GM18505 (cell line): ENCODE measurements at regions not wholly inside any gene's neighbourhood (a gene's known extent, or its start where the extent isn't known, plus 50 kb on each side); places are given as distances from the start of the nearest gene placed in this dataset.
"Not testable (repeated sequence)": the region's sequence is repeated elsewhere in the genome, so short reads cannot be mapped to it uniquely, and the experiment has no call there.

Experiments
- ATAC-seq: cut with Tn5 transposase; IDR thresholded peaks from one replicate; pipeline ENCODE4 v1.9.1; 2021; ENCODE audit not compliant: unreplicated experiment
- POLR2A ChIP-seq: IDR thresholded peaks from 4 replicates; pipeline ENCODE4 v1.6.1; 2011; ENCODE audit warnings: borderline replicate concordance; ENCODE audit not compliant: insufficient read depth, insufficient read length; ENCODE audit errors: extremely low read depth

DNA sequence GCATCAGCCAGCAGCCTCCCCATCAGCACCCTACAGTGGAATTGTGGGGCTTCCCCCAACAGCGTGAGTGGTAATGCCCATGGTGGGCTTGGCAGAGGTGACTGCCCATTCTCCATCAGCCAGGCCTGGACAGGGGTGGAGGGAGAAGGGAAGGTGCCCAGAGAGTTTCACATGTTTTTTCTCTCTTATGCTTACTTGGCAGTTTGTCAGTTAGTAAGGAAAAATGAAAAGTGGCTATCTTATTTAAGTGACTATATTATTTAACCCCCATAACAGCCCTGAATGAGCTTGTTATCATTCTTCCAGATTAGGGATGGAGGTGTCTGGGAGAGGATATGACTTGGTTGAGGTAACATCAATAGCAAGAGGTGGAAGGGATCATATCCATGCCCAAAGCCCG lies 921.7 kb downstream of the GRID1 start:
- ATAC-seq = no peak
- no peak for TF ChIP-seq POLR2A

DNA sequence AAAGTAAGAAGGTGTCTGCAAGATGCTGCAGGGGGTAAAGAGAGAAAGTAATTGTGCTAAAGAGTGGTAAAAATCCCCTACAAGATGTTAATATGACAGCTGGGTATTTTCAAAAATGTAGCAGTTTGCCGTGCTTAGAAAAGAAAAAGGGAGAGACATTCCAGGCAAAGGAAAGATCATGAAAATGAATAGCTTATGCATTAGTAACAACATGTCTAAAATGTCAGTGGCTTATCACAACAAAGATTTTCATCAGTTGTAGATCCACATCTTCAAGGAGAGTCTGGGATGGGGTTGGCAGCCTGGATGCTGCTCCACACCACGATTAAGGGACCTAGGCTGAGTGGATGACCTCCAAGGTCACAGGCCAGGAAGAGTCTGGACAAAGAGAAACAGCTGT lies 920.9 kb downstream of the GRID1 start:
- TF ChIP-seq POLR2A = no peak
- no peak for ATAC-seq

DNA sequence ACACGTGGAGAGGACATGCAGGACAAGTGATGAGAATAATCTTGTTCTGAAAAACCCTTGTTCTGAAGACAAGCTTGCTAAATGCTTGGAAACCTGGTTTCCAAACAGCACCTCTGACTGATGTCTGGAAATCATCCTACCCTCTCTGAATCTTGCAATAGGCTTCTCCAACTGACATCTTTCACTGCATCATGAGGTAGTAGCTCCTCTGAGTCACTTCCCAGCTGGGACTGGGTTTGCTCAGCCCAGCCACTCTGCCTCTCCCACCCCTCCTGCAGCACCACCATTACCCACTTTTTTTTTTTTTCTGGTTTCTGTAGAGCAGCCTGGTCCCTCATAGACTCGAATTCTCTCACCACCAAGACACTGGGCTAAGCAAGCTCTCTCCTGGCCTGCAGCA lies 919.8 kb downstream of the GRID1 start:
- no peak for TF ChIP-seq POLR2A
- ATAC-seq = no peak

DNA sequence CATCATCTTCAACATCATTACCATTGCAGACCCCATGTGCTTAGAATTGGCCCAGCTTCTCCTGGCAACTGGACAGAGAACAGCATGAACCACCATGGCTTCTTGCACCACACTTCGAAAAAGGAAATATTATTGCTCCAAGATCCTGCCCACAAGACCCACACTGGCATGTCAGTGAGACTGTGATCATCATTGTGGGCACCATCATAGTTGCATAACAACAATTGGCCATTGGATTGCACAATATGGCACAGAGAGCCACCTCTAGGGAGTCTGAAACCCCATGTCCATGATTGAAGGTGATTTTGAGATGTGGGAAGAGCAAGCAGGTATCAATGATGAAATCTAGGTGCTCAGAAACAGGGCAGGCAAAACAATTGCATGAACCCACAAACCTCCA lies 918.9 kb downstream of the GRID1 start:
- no peak for TF ChIP-seq POLR2A
- ATAC-seq = no peak

DNA sequence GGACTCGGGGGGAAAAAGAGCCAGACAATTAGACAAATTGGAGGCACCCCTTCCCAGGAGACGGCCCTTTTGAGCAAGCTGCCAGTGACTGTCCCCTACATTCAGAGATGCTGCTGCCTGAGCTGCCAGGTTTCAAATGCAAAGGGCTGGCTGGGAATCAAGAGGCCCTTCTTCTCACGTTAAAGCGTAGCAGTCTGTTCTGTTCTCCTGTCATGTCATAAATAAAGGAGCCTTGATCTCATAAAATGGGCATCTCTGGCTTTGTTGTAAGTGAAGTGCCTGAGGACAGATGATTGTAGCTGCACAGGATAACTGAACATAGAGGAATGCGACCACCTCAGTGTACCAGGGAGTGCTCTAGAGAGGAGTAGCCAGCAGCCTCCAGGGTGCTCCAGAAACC lies 917.9 kb downstream of the GRID1 start:
- TF ChIP-seq POLR2A = no peak

DNA sequence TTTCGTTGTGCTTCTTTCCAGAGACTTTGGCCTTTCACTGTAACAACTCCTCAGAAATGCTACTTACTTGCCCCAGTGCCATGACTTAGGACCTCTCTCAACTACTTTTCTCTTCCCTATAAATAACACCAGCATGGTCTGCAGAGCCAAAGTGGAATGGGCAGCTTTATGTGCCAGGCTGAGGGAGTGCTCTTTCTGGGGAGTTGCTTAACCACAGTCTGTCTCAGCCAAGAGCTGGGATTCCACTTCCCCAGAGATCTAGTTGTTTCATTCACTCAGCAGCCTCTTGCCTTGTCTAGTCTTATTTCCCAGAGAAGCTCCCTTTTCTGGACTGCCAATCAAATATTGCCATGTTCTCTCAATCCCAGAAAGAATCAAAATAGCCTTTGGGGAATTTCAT lies 912.2 kb downstream of the GRID1 start:
- TF ChIP-seq POLR2A = no peak
- ATAC-seq = no peak

More for the DNA sequence above, 917.9 kb downstream of the GRID1 start:
- ATAC-seq = no peak

DNA sequence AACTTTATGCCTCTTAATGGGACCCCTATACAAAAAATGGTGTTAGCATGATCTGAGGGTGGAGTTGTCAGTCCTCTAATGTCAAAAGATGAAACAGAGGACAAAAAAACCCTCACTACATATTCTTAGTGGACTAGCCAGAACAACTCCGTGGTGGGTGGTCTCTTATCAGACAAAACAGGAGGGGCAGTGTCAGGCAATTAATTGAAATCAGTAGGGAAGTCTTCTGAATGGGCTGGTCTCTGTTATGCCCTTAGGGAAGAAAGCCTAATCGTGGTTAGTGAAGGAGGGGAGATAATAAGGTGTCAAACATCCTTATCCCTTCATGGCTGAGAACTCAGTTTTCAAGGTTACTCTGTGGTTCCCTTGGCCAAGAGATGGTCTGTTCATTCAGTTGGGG lies 909.4 kb downstream of the GRID1 start:
- no peak for TF ChIP-seq POLR2A
- ATAC-seq = no peak

DNA sequence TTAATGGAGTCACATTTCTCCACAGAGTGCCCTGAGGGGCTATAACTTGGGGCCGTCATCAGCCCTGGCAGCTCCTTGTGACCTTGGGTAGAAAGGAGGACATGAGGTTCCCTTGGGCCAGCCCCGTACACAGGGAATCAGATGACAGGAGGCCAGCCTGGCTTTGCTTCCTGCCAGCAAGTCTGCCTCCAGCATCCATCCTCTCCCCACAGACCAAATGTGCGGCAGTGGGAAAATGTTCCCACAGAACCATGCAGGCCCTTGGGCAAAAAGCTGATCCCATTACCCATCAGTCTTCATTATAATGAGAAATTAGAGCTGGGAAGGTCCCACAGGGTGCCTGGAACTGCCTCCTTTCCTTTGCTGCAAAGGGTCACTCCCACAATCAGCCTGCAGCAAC lies 908.3 kb downstream of the GRID1 start:
- TF ChIP-seq POLR2A = no peak
- no peak for ATAC-seq

DNA sequence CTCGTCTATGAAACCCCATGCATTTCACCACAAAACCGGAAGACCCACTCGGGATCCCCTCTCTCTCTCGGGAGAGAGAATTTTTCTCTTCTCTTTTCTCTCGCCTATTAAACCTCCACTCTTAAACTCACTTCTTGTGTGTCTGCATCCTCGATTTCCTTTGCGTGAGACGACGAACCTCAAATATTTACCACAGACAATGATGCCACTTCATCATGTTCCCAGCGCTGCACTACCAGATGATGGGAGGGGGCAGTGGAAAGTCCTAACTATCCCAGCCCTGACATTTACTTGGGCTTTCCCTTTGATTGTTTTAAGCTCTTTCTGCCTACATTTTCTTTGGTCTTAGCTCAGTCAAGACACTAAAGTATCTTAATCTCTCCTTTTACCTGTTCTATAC lies 906.7 kb downstream of the GRID1 start:
- no peak for ATAC-seq
- no peak for TF ChIP-seq POLR2A

DNA sequence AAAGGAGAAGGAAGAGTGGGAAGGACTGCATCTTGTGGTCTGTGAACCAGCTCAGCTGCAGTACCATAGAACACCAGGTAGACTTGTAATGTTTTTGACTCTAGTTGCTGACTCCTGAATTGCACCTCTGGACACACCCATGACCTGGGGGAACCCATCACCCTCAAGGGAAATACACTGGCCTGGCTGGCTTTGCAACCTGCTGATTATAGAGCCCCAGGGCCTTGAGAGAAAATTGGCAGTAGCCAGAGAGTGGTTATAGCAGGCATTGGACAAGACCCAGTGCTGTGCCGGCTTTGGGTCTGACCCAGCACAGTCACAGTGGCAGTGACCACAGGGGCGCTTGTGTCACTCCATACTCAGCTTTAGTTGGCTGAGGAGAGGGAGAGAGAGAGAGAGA lies 902.3 kb downstream of the GRID1 start:
- TF ChIP-seq POLR2A = no peak
- no peak for ATAC-seq

DNA sequence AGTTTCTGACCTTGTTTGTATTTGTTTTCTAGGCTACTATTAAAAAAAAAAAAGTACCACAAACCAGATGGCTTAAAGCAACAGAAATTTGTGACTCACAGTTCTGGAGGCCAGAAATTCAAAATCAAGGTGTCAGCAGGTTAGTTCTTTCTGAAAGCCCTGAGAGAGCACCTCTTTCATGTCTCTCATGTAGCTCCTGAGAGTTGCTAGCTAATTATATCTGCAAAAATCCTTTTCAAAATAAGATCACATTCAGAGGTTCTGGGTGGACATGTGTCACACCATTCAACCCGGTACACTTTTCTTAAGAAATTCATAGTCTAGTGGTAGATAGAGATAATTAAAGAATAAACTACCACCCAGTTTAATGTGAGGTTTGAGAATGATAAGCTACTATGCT lies 888.6 kb downstream of the GRID1 start:
- ATAC-seq = no peak

DNA sequence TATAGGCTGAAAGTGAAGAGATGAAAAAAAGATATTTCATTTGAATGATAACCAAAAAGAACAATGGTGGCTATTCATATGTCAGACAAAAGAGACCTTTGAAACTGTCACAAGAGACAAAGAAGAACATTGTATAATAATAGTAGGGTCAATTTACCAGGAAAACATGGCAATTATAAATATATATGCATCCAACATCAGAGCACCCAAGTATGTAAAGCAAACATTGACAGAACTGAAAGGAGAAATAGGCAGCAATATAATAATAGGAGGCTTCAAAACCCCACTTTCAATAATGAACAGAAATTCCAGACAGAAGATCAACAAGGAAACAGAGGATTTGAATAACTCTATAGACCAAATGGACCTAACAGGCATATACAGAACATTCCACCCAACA lies 876.2 kb downstream of the GRID1 start:
- TF ChIP-seq POLR2A = no peak
- ATAC-seq = no peak

More for the DNA sequence above, 888.6 kb downstream of the GRID1 start:
- TF ChIP-seq POLR2A = no peak

DNA sequence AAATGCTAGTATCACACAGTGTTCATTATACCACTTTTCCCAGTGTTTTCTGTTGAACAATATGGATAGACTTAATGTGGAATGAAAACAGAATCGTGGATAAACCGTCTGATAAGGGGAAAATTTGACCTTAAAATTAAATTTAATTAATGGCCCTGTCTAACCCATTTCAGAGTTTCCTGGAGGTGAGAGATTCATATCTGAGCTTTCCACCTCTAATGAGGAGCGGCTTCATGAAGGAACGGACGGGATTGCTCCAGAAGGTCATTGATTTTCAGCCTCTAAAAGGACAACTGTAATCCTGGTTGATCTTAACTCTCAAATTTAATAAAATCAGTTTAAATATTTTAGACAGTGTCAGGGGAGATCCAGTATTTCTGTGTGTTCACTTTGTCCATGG lies 874.9 kb downstream of the GRID1 start:
- no peak for ATAC-seq
- no peak for TF ChIP-seq POLR2A

DNA sequence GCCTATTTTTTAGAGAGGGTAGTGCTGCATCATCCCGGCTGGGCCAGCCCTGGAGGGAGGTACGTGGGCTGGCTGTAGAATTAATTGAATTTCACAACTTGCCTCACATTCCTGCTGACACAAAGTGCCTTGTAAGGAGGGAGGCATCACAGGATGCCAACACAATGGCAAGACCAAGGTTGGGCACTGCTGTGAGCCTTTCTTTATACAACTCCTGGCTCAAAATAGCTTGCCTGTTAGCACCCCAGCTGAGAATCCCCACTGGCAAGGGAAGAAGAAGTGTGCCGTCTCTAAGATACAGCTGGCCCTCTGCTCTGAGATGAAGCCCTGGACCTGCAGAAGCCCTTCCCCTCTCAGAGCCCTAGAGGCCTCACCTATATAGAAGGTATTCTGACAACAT lies 873.9 kb downstream of the GRID1 start:
- no peak for TF ChIP-seq POLR2A
- no peak for ATAC-seq

DNA sequence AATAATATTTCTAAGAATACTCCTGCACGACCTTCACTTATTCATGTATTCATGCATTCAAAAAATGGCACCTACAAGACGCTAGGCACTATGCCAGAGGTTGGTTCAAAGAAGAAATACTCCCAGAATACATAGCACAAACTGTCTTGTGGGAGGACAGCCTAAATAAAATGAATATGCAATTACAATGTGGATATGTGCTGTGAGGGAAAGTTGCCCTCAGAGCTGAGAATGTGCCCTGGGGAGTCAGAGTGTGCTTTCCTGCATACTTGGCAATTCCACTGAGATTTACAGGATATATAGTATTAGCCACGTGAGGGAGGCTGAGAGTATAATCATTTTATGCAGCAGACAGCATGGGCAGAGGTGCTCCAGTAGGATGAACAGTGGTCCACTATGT lies 872.9 kb downstream of the GRID1 start:
- ATAC-seq = no peak
- TF ChIP-seq POLR2A = no peak

DNA sequence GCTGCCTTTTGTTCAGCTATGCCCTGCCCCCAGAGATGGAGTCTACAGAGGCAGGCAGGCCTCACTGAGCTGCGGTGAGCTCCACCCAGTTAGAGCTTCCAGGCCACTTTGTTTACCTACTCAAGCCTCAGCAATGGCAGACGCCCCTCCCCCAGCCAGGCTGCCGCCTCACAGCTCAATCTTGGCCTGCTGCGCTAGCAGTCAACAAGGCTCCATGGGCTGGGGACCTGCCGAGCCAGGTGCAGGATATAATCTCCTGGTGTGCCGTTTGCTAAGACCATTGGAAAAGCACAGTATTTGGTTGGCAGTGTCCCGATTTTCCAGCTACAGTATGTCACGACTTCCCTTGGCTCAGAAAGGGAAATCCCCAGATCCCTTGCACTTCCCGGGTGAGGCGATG lies 862.0 kb downstream of the GRID1 start:
- not testable (repeated sequence) for ATAC-seq

DNA sequence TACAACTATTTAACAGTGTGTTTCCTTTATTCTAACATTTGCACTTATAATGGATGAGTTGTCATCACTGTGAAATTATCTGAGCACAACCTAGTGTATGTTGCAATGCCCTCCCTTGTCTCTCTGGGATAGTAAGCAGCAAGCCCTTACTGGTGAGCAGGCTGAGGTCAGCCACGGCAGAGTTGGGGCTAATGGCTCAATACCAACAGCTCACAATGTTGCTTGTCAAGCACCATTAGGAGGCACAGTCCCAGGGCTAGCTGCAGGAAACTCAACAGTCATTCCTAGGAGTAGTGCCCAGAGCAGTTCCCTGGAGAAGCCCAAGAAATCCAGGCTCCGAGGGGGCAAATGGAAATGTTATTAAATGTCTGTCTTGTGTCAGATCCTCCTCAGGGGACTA lies 858.4 kb downstream of the GRID1 start:
- no peak for TF ChIP-seq POLR2A
- ATAC-seq = no peak

DNA sequence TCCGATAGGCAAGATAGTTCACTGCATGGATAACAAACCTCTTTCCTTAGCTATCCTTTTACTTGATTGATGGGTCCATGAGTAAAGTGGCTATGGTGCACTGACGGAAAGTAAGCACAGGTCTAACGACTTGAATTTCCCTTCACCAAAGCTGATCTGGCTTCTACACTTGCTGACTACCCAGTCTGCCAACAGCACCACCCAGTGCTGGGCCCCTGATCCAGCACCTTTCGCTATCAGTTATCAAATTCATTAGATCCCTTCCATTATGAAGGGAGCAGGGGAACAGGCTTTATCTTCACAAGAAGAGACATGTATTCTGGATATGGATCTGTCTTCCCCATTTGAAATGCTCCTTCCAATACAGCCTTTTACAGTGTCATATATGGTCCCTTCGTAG lies 855.9 kb downstream of the GRID1 start:
- ATAC-seq = no peak
- no peak for TF ChIP-seq POLR2A
